ENCODE measurements at regions not wholly inside any gene's neighbourhood (a gene's known extent, or its start where the extent isn't known, plus 50 kb on each side); places are given as distances from the start of the nearest gene placed in this dataset.

- H3K4me3 ChIP-seq: no peak overlapping the region
- 17 to 87% (median 64%) methylated on average over 1 to 9 of the region's 11 CpGs for WGBS, 10 experiments
- H3K4me1 ChIP-seq (replicated peaks in 1 of 2): peaks cover 0 to 18% of the 10 kb centered on the region in 2 donors
- no peak overlapping the region for H3K27ac ChIP-seq
- in situ Hi-C loops (cut with MboI; ENCODE audit: low pct_unique_long_range_greater_than_20kb in 2 of 9, low sequenced_read_pairs in 9 of 9, unreplicated experiment in 9 of 9): no loop called here
- ATAC-seq (replicated peaks in 6 of 8): peak in 1 of 8 experiments; percentile 35
These were observed 373.9 kb upstream of the NFE2L3 start for GRCh38 chr7:25777969-25778708.

GRCh38 chr7:25779002-25779546 is 372.9 kb upstream of the NFE2L3 start:
- Histone ChIP-seq H3K4me3 (no peak overlapping the region), H3K27ac (no peak overlapping the region), H3K4me1 (replicated peaks in 1 of 2) (peaks cover 0 to 18% of the 10 kb centered on the region in 2 donors)
- WGBS, 10 experiments: 40 to 100% (median 90%) methylated on average over 1 to 3 of the region's 3 CpGs; no CpG with 5 or more reads in 4 of the 10 experiments
- in situ Hi-C loops (cut with MboI; ENCODE audit: low pct_unique_long_range_greater_than_20kb in 2 of 9, low sequenced_read_pairs in 9 of 9, unreplicated experiment in 9 of 9): no loop called here
- ATAC-seq (replicated peaks in 6 of 8): no peak

GRCh38 chr7:25780904-25781303 is 371.1 kb upstream of the NFE2L3 start:
- 80 to 100% (median 83%) methylated on average over 1 to 2 of the region's 2 CpGs; no CpG with 5 or more reads in 5 of the 10 experiments for WGBS, 10 experiments
- H3K4me3 ChIP-seq: no peak overlapping the region
- in situ Hi-C loops (cut with MboI; ENCODE audit: low pct_unique_long_range_greater_than_20kb in 2 of 9, low sequenced_read_pairs in 9 of 9, unreplicated experiment in 9 of 9): no loop called here

GRCh38 chr7:25781704-25782103 is 370.3 kb upstream of the NFE2L3 start:
- in situ Hi-C loops (cut with MboI; ENCODE audit: low pct_unique_long_range_greater_than_20kb in 2 of 9, low sequenced_read_pairs in 9 of 9, unreplicated experiment in 9 of 9): no loop called here
- H3K4me3 ChIP-seq: no peak overlapping the region
- WGBS, 10 experiments: 0 to 73% (median 58%) methylated on average over 1 of the region's 1 CpG; no CpG with 5 or more reads in 4 of the 10 experiments

More at GRCh38 chr7:25780904-25781303, 371.1 kb upstream of the NFE2L3 start:
- no peak for ATAC-seq (replicated peaks in 6 of 8)
- no peak overlapping the region for H3K27ac ChIP-seq
- H3K4me1 ChIP-seq (replicated peaks in 1 of 2): peaks cover 0 to 18% of the 10 kb centered on the region in 2 donors

GRCh38 chr7:25786936-25787335 is 365.1 kb upstream of the NFE2L3 start:
- in situ Hi-C loops (cut with MboI; ENCODE audit: low pct_unique_long_range_greater_than_20kb in 2 of 9, low sequenced_read_pairs in 9 of 9, unreplicated experiment in 9 of 9): no loop called here

More at GRCh38 chr7:25781704-25782103, 370.3 kb upstream of the NFE2L3 start:
- Histone ChIP-seq H3K27ac (no peak overlapping the region), H3K4me1 (replicated peaks in 1 of 2) (peaks cover 0 to 18% of the 10 kb centered on the region in 2 donors)
- ATAC-seq (replicated peaks in 6 of 8): no peak

GRCh38 chr7:25787336-25787735 is 364.7 kb upstream of the NFE2L3 start:
- H3K4me3 ChIP-seq: no peak overlapping the region
- ATAC-seq (replicated peaks in 6 of 8): no peak
- H3K27ac ChIP-seq: no peak overlapping the region
- in situ Hi-C loops (cut with MboI; ENCODE audit: low pct_unique_long_range_greater_than_20kb in 2 of 9, low sequenced_read_pairs in 9 of 9, unreplicated experiment in 9 of 9): no loop called here
- peaks cover 0 to 27% of the 10 kb centered on the region in 2 donors for H3K4me1 ChIP-seq (replicated peaks in 1 of 2)
- 57 to 100% (median 88%) methylated on average over 1 of the region's 1 CpG; no CpG with 5 or more reads in 7 of the 10 experiments for WGBS, 10 experiments

More at GRCh38 chr7:25786936-25787335, 365.1 kb upstream of the NFE2L3 start:
- Histone ChIP-seq H3K27ac (no peak overlapping the region), H3K4me3 (no peak overlapping the region), H3K4me1 (replicated peaks in 1 of 2) (peaks cover 0 to 27% of the 10 kb centered on the region in 2 donors)
- WGBS, 10 experiments: 0 to 89% (median 36%) methylated on average over 1 of the region's 1 CpG; no CpG with 5 or more reads in 4 of the 10 experiments
- ATAC-seq (replicated peaks in 6 of 8): no peak

GRCh38 chr7:25788371-25788770 is 363.6 kb upstream of the NFE2L3 start:
- Histone ChIP-seq H3K4me3 (no peak overlapping the region), H3K4me1 (replicated peaks in 1 of 2) (peaks cover 0 to 27% of the 10 kb centered on the region in 2 donors), H3K27ac (no peak overlapping the region)
- in situ Hi-C loops (cut with MboI; ENCODE audit: low pct_unique_long_range_greater_than_20kb in 2 of 9, low sequenced_read_pairs in 9 of 9, unreplicated experiment in 9 of 9): no loop called here
- no peak for ATAC-seq (replicated peaks in 6 of 8)

GRCh38 chr7:25788961-25789620 is 362.9 kb upstream of the NFE2L3 start:
- peaks cover 0 to 27% of the 10 kb centered on the region in 2 donors for H3K4me1 ChIP-seq (replicated peaks in 1 of 2)
- H3K27ac ChIP-seq: peak overlapping the region in 1 of 2 donors; percentile 61
- 0 to 100% (median 89%) methylated on average over 1 to 3 of the region's 3 CpGs; no CpG with 5 or more reads in 1 of the 10 experiments for WGBS, 10 experiments
- ATAC-seq (replicated peaks in 6 of 8): peak in 1 of 8 experiments; percentile 7
- H3K4me3 ChIP-seq: no peak overlapping the region
- in situ Hi-C loops (cut with MboI; ENCODE audit: low pct_unique_long_range_greater_than_20kb in 2 of 9, low sequenced_read_pairs in 9 of 9, unreplicated experiment in 9 of 9): no loop called here

GRCh38 chr7:25789701-25790640 is 362.0 kb upstream of the NFE2L3 start:
- ATAC-seq (replicated peaks in 6 of 8): peak in 7 of 8 experiments; percentile 80 to 97 (median 91)
- peak overlapping the region in 1 of 2 donors; percentile 61 for H3K27ac ChIP-seq
- in situ Hi-C loops (cut with MboI; ENCODE audit: low pct_unique_long_range_greater_than_20kb in 2 of 9, low sequenced_read_pairs in 9 of 9, unreplicated experiment in 9 of 9): no loop called here
- no peak overlapping the region for H3K4me3 ChIP-seq
- H3K4me1 ChIP-seq (replicated peaks in 1 of 2): peaks cover 0 to 27% of the 10 kb centered on the region in 2 donors
- WGBS, 10 experiments: 0 to 76% (median 55%) methylated on average over 1 to 13 of the region's 13 CpGs

GRCh38 chr7:25790963-25791362 is 361.0 kb upstream of the NFE2L3 start:
- ATAC-seq (replicated peaks in 6 of 8): no peak
- H3K27ac ChIP-seq: peak overlapping the region in 1 of 2 donors; percentile 3
- no peak overlapping the region for H3K4me3 ChIP-seq
- peaks cover 0 to 27% of the 10 kb centered on the region in 2 donors for H3K4me1 ChIP-seq (replicated peaks in 1 of 2)
- in situ Hi-C loops (cut with MboI; ENCODE audit: low pct_unique_long_range_greater_than_20kb in 2 of 9, low sequenced_read_pairs in 9 of 9, unreplicated experiment in 9 of 9): no loop called here
- 37 to 100% (median 83%) methylated on average over 1 to 4 of the region's 4 CpGs; no CpG with 5 or more reads in 1 of the 10 experiments for WGBS, 10 experiments

- Histone ChIP-seq H3K4me1 (replicated peaks in 1 of 2) (peaks cover 0 to 27% of the 10 kb centered on the region in 2 donors), H3K27ac (no peak overlapping the region), H3K4me3 (no peak overlapping the region)
- WGBS, 10 experiments: 73 to 100% (median 95%) methylated on average over 1 to 8 of the region's 8 CpGs; no CpG with 5 or more reads in 2 of the 10 experiments
- in situ Hi-C loops (cut with MboI; ENCODE audit: low pct_unique_long_range_greater_than_20kb in 2 of 9, low sequenced_read_pairs in 9 of 9, unreplicated experiment in 9 of 9): no loop called here
- ATAC-seq (replicated peaks in 6 of 8): no peak
These were observed 359.4 kb upstream of the NFE2L3 start for GRCh38 chr7:25792586-25792985.

GRCh38 chr7:25795824-25796235 is 356.2 kb upstream of the NFE2L3 start:
- 80% methylated on average over 1 of the region's 2 CpGs; no CpG with 5 or more reads in 9 of the 10 experiments for WGBS, 10 experiments
- Histone ChIP-seq H3K4me1 (replicated peaks in 1 of 2) (peaks cover 0 to 6% of the 10 kb centered on the region in 2 donors), H3K27ac (no peak overlapping the region), H3K4me3 (no peak overlapping the region)
- in situ Hi-C loops (cut with MboI; ENCODE audit: low pct_unique_long_range_greater_than_20kb in 2 of 9, low sequenced_read_pairs in 9 of 9, unreplicated experiment in 9 of 9): no loop called here
- ATAC-seq (replicated peaks in 6 of 8): peak in 2 of 8 experiments; percentile 12 to 38
